ENCODE measurements at regions not wholly inside any gene's neighbourhood (a gene's known extent, or its start where the extent isn't known, plus 50 kb on each side); places are given as distances from the start of the nearest gene placed in this dataset.

DNA sequence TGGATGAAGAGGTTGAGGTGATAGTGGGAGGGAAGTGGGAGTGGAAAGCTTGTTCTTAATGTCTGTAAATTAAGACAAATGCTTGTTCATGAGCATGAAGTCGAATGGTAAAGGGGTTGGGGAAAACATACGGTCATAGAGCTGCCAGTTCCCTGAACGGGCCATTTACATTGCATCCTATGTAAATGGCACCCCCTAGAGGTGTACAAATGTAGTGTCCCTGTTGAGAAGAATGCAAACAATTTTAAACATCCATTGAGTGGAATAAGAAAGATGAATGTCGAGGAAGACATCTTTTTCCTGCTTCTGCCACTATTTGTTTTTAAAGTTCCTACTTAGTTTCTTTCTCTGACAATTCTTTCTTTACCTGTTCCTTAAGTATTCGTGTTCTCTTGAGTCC is 155.7 kb downstream of the RDH14 start:
- no peak for TF ChIP-seq POLR2A (IDR thresholded peaks at IDR 0.05)
- TF ChIP-seq, protein P1, sequence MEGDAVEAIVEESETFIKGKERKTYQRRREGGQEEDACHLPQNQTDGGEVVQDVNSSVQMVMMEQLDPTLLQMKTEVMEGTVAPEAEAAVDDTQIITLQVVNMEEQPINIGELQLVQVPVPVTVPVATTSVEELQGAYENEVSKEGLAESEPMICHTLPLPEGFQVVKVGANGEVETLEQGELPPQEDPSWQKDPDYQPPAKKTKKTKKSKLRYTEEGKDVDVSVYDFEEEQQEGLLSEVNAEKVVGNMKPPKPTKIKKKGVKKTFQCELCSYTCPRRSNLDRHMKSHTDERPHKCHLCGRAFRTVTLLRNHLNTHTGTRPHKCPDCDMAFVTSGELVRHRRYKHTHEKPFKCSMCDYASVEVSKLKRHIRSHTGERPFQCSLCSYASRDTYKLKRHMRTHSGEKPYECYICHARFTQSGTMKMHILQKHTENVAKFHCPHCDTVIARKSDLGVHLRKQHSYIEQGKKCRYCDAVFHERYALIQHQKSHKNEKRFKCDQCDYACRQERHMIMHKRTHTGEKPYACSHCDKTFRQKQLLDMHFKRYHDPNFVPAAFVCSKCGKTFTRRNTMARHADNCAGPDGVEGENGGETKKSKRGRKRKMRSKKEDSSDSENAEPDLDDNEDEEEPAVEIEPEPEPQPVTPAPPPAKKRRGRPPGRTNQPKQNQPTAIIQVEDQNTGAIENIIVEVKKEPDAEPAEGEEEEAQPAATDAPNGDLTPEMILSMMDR (IDR thresholded peaks at IDR 0.05), result peak in 1 of 4 experiments; percentile 20
- no peak for TF ChIP-seq POLR2AphosphoS5 (IDR thresholded peaks at IDR 0.05)
